A549 (cell line): ENCODE measurements at regions not wholly inside any gene's neighbourhood (a gene's known extent, or its start where the extent isn't known, plus 50 kb on each side); places are given as distances from the start of the nearest gene placed in this dataset.

ENCODE experiments used
- ATAC-seq, 2 experiments: fragments of 200-7000 bp in 1 of 2; fragments of >200 bp in 1 of 2; cut with Nextera tagmentation in 1 of 2; cut with Tn5 transposase in 1 of 2; 3 replicates each; pipeline versions ENCODE4 v1.8.0 to v1.9.1; 2018 to 2020; ENCODE audit warnings: mild to moderate bottlenecking in 1 of 2, moderate library complexity in 1 of 2
- CTCF ChIA-PET: fragments of 300-600 bp; sonication (Branson Sonifier 250); formaldehyde crosslinking; extraction: SDS; loops from one replicate; lab custom pipeline; 2021; ENCODE audit warnings: antibody characterized with exemption, inconsistent platforms; lab: Yijun Ruan, JAX
- POLR2A ChIA-PET: fragments of 350-600 bp; formaldehyde crosslinking; extraction: SDS; loops from one replicate; lab custom pipeline; 2021; ENCODE audit warnings: antibody characterized with exemption, inconsistent platforms; lab: Yijun Ruan, JAX
- DNase-seq, 2 experiments: peaks; one replicate each; pipeline versions ENCODE4 v3.0.0 to v3.0.0-alpha.2; 2011 to 2016; ENCODE audit warnings: low read depth in 1 of 2, low spot score in 1 of 2
- FAIRE-seq: peaks from 2 replicates; lab custom pipeline; 2011; peaks lifted over from hg19 to GRCh38; lab: Jason Lieb, UNC
- H3K27ac ChIP-seq, 2 experiments: fragments of >200 bp; sonication (Bioruptor Twin); formaldehyde crosslinking; 3 replicates each; pipeline ENCODE4 v1.5.1; 2016 to 2017
- H3K4me1 ChIP-seq: fragments of >200 bp; sonication (Bioruptor Twin); formaldehyde crosslinking; 3 replicates; pipeline ENCODE4 v1.6.1; 2016
- H3K4me2 ChIP-seq: fragments of >200 bp; sonication (Bioruptor Twin); formaldehyde crosslinking; 3 replicates; pipeline ENCODE4 v1.6.1; 2016
- H3K4me3 ChIP-seq: fragments of >200 bp; sonication (Bioruptor Twin); formaldehyde crosslinking; 3 replicates; pipeline ENCODE4 v1.5.1; 2016
- H3K9me3 ChIP-seq: fragments of >200 bp; sonication (Bioruptor Twin); formaldehyde crosslinking; 3 replicates; pipeline ENCODE4 v1.6.1; 2016
- ATOH8 ChIP-seq: fragments of 250-450 bp; sonication (Bioruptor Pico); IDR thresholded peaks from 2 replicates; pipeline ENCODE4 v1.5.0; 2020; ENCODE audit warnings: low read depth, mild to moderate bottlenecking, moderate library complexity
- BHLHE40 ChIP-seq: IDR thresholded peaks from 2 replicates; pipeline ENCODE4 v1.6.1; 2012; ENCODE audit warnings: low read depth, low read length, inconsistent platforms
- ESRRA ChIP-seq: fragments of 150-350 bp; IDR thresholded peaks from 2 replicates; pipeline ENCODE4 v1.6.1; 2014; ENCODE audit warnings: mild to moderate bottlenecking, low read length, borderline replicate concordance
- FOSB ChIP-seq: fragments of 250-450 bp; sonication (Bioruptor Pico); IDR thresholded peaks from 2 replicates; pipeline ENCODE4 v1.5.0; 2020; ENCODE audit warnings: mild to moderate bottlenecking, moderate library complexity
- HEYL ChIP-seq: fragments of 250-450 bp; sonication (Bioruptor Pico); IDR thresholded peaks from 2 replicates; pipeline ENCODE4 v1.8.0; 2021; ENCODE audit warnings: mild to moderate bottlenecking, moderate library complexity
- JUN ChIP-seq, 2 experiments: fragments of >200 bp; sonication (Bioruptor Twin); formaldehyde crosslinking; IDR thresholded peaks; 2 replicates in 1 of 2; 3 replicates in 1 of 2; pipeline ENCODE4 v1.6.1; 2016 to 2017
- KDM1A ChIP-seq: fragments of 200-600 bp; sonication (generic); IDR thresholded peaks from 2 replicates; pipeline ENCODE4 v1.6.1; 2016; ENCODE audit warnings: low read depth, mild to moderate bottlenecking
- KDM5A ChIP-seq: fragments of 200-600 bp; sonication (generic); IDR thresholded peaks from 2 replicates; pipeline ENCODE4 v1.6.1; 2016; ENCODE audit warnings: antibody characterized with exemption, mild to moderate bottlenecking
- MAFK ChIP-seq: fragments of 450-650 bp; IDR thresholded peaks from 2 replicates; pipeline ENCODE4 v1.6.1; 2014; ENCODE audit not compliant: partially characterized antibody
- MAX ChIP-seq: IDR thresholded peaks from 2 replicates; pipeline ENCODE4 v1.6.1; 2012
- NFE2L2 ChIP-seq: fragments of 150-350 bp; conservative IDR thresholded peaks from 2 replicates; pipeline ENCODE4 v1.6.1; 2014; ENCODE audit warnings: low read length
- POLR2A ChIP-seq: IDR thresholded peaks from 2 replicates; pipeline ENCODE4 v1.6.1; 2012; ENCODE audit warnings: mild to moderate bottlenecking, low read length
- RFX5 ChIP-seq: fragments of 450-650 bp; IDR thresholded peaks from 2 replicates; pipeline ENCODE4 v1.7.1; 2014; ENCODE audit warnings: antibody characterized with exemption, mild to moderate bottlenecking, moderate library complexity
- SMC3 ChIP-seq: fragments of >200 bp; sonication (Bioruptor Twin); formaldehyde crosslinking; IDR thresholded peaks from 3 replicates; pipeline ENCODE4 v1.6.1; 2018; ENCODE audit warnings: inconsistent platforms
- ZC3H11A ChIP-seq: fragments of 450-650 bp; IDR thresholded peaks from 2 replicates; pipeline ENCODE4 v1.6.1; 2014; ENCODE audit warnings: antibody characterized with exemption, mild to moderate bottlenecking
- WGBS: methylation state at CpG from one replicate; pipeline ENCODE4 v1.1.6; 2017; ENCODE audit errors: missing lambda C conversion rate; 5-methylcytosine and 5-hydroxymethylcytosine counted together
- TF ChIP-seq, protein P1 (sequence below): fragments of 150-350 bp; IDR thresholded peaks from 2 replicates; pipeline ENCODE4 v1.6.1; 2014; ENCODE audit warnings: low read depth, mild to moderate bottlenecking, low read length
- TF ChIP-seq, protein P2 (sequence below): fragments of 200-600 bp; sonication (generic); IDR thresholded peaks from 2 replicates; pipeline ENCODE4 v1.6.1; 2016; ENCODE audit warnings: antibody characterized with exemption, mild to moderate bottlenecking, moderate library complexity

- Histone ChIP-seq H3K4me2 (no peak overlapping the region), H3K4me1 (no peaks in the 10 kb centered on the region), H3K9me3 (peaks cover 3% of the 10 kb centered on the region; the same call in 1 of the 3 replicates), H3K4me3 (no peak overlapping the region), H3K27ac (no peak overlapping the region)
- DNase-seq: no peak
- CTCF ChIA-PET: interaction anchor here (1.1 to 1.2 kb wide), 2 partner anchors 14 to 24 kb away, joined by 3 read pairs; no protein-coding TSS in a partner anchor
- POLR2A ChIA-PET: no interaction called here
- 77% methylated on average over 5 of the region's 5 CpGs for WGBS
- no peak for TF ChIP-seq KDM5A
- no peak for TF ChIP-seq NFE2L2
- TF ChIP-seq SMC3: no peak
- TF ChIP-seq, protein P1, sequence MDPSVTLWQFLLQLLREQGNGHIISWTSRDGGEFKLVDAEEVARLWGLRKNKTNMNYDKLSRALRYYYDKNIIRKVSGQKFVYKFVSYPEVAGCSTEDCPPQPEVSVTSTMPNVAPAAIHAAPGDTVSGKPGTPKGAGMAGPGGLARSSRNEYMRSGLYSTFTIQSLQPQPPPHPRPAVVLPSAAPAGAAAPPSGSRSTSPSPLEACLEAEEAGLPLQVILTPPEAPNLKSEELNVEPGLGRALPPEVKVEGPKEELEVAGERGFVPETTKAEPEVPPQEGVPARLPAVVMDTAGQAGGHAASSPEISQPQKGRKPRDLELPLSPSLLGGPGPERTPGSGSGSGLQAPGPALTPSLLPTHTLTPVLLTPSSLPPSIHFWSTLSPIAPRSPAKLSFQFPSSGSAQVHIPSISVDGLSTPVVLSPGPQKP: no peak
- no peak for TF ChIP-seq KDM1A
- TF ChIP-seq HEYL (CRISPR knock-in tag): no peak
- FAIRE-seq: no peak
- ATAC-seq: no peak
Measured at GRCh38 chr22:19655399-19655798, 58.9 kb upstream of the SEPTIN5 start.

- FAIRE-seq (no peak), DNase-seq (no peak), ATAC-seq (no peak)
- H3K9me3 ChIP-seq: no peaks in the 10 kb centered on the region
- no peak overlapping the region for H3K27ac ChIP-seq
- POLR2A ChIA-PET: no interaction called here
- TF ChIP-seq KDM5A (no peak), ATOH8 (CRISPR knock-in tag) (no peak)
- CTCF ChIA-PET: no interaction called here
- H3K4me1 ChIP-seq: no peaks in the 10 kb centered on the region
- 81% methylated on average over 12 of the region's 21 CpGs for WGBS
- H3K4me3 ChIP-seq: no peak overlapping the region
- no peak overlapping the region for H3K4me2 ChIP-seq
Measured at GRCh38 chr22:19656541-19657251, 57.6 kb upstream of the SEPTIN5 start.

DNA sequence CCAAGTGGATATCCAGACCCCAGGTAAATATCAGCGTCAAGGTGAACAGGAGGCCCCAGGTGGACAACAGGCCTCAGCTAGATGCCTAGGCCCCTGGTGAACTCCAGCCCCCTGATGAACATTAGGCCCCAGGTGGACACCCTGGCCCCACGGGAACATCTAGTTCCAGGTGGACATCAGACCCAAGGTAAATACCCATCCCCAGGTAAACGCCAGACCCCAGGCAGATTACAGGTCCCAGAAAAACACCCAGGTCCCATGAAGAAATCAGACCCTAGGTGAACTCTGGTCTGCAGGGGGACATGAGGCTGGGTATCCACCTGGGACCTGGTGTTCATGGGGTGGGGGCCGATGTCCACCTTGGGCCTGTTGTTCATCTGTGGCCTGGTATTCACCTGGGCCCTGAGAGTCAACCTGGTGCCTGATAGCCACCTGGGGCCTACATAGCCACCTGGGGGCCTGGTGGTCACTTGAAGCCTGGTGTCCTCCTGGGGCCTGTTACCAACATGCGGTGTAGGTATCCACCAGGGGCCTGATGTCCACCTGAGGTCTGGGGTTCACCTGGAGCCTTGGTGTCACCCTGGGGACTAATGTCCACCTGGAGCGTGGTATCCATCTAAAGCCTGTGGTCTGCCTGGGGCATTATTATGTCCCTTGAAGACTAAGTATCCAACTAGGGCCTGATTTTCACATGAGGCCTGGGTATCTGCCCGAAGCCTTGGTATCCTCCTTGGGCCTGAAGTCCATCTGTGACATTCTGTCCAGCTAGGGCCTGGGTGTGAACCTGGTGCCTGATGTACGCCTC is 56.8 kb upstream of the SEPTIN5 start:
- no peak overlapping the region for H3K4me3 ChIP-seq
- no peak for TF ChIP-seq BHLHE40
- no peak for TF ChIP-seq KDM5A
- no peak for TF ChIP-seq ESRRA
- no peak for TF ChIP-seq MAX
- 88% methylated on average over 5 of the region's 8 CpGs for WGBS
- FAIRE-seq (no peak), DNase-seq (no peak), ATAC-seq (no peak)
- H3K9me3 ChIP-seq: no peaks in the 10 kb centered on the region
- CTCF ChIA-PET: no interaction called here
- no peaks in the 10 kb centered on the region for H3K4me1 ChIP-seq
- H3K27ac ChIP-seq: no peak overlapping the region
- H3K4me2 ChIP-seq: no peak overlapping the region
- POLR2A ChIA-PET: no interaction called here

GRCh38 chr22:19658057-19658966 is 56.0 kb upstream of the SEPTIN5 start:
- DNase-seq: no peak
- H3K4me2 ChIP-seq: no peak overlapping the region
- TF ChIP-seq, protein P2, sequence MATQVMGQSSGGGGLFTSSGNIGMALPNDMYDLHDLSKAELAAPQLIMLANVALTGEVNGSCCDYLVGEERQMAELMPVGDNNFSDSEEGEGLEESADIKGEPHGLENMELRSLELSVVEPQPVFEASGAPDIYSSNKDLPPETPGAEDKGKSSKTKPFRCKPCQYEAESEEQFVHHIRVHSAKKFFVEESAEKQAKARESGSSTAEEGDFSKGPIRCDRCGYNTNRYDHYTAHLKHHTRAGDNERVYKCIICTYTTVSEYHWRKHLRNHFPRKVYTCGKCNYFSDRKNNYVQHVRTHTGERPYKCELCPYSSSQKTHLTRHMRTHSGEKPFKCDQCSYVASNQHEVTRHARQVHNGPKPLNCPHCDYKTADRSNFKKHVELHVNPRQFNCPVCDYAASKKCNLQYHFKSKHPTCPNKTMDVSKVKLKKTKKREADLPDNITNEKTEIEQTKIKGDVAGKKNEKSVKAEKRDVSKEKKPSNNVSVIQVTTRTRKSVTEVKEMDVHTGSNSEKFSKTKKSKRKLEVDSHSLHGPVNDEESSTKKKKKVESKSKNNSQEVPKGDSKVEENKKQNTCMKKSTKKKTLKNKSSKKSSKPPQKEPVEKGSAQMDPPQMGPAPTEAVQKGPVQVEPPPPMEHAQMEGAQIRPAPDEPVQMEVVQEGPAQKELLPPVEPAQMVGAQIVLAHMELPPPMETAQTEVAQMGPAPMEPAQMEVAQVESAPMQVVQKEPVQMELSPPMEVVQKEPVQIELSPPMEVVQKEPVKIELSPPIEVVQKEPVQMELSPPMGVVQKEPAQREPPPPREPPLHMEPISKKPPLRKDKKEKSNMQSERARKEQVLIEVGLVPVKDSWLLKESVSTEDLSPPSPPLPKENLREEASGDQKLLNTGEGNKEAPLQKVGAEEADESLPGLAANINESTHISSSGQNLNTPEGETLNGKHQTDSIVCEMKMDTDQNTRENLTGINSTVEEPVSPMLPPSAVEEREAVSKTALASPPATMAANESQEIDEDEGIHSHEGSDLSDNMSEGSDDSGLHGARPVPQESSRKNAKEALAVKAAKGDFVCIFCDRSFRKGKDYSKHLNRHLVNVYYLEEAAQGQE: no peak
- TF ChIP-seq SMC3 (no peak), RFX5 (no peak), ATOH8 (CRISPR knock-in tag) (no peak), ZC3H11A (no peak), FOSB (no peak), MAFK (no peak), JUN (IDR thresholded peaks at IDR 0.05) (no peak), POLR2A (no peak)
- ATAC-seq: no peak
- peaks cover 1% of the 10 kb centered on the region; the same call in 1 of the 3 replicates for H3K4me1 ChIP-seq
- ChIA-PET POLR2A (no interaction called here), CTCF (interaction anchor here (1.0 kb wide), 1 partner anchor 21 kb away, joined by 3 read pairs; no protein-coding TSS in a partner anchor)
- 85% methylated on average over 6 of the region's 10 CpGs for WGBS
- no peak overlapping the region for H3K27ac ChIP-seq
- H3K4me3 ChIP-seq: no peak overlapping the region
- FAIRE-seq: no peak
- H3K9me3 ChIP-seq: no peaks in the 10 kb centered on the region
